GM19238 (cell line): ENCODE measurements at regions not wholly inside any gene's neighbourhood (a gene's known extent, or its start where the extent isn't known, plus 50 kb on each side); places are given as distances from the start of the nearest gene placed in this dataset.
"Not testable (repeated sequence)": the region's sequence is repeated elsewhere in the genome, so short reads cannot be mapped to it uniquely, and the experiment has no call there.

Experiments used
- DNase-seq: peaks from one replicate; pipeline ENCODE4 v3.0.0; 2011; ENCODE audit warnings: low spot score; ENCODE audit not compliant: insufficient read length

DNA sequence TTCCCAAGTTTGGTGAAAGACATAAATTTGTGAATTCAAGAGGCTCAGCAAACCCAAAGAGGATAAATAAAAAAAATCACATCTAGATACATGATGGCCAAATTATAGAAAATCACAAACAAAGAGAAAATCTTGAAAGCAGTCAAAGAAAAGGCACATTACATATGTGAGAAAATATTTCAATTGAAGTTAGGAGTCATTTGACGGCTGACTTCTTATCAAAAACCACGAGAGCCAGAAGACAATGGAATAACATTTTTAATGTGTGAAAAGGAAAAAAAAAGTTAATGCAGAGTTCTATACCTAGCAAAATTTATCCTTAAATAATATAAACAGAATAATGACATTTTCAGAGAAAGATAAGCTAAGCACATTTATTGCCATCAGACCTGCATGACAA lies 307.0 kb downstream of the C12orf75 start:
- no peak for DNase-seq

- no peak for DNase-seq
Measured at GRCh38 chr12:105640761-105641160, 310.3 kb downstream of the C12orf75 start.

DNA sequence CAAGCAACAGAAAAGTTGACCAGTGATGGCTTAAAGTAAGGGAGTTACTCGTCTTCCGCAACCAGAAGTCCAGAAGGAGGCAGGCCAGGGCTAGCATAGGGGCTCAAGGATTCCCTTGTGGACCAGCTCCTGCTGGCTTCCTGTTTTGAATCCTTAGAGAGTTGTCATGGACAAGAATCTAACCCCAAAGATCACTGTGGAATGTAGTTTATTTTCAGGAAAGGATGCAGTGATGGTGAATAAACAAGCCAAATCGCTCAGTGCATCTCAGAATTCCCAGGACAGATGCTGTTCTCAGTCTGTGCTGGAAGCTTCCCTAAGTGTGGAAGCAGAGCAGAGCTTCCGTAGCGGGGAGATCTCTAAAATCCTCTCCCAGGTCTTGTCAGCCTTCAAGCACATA lies 311.3 kb downstream of the C12orf75 start:
- no peak for DNase-seq

GRCh38 chr12:105644770-105645169 lies 314.3 kb downstream of the C12orf75 start:
- no peak for DNase-seq

DNA sequence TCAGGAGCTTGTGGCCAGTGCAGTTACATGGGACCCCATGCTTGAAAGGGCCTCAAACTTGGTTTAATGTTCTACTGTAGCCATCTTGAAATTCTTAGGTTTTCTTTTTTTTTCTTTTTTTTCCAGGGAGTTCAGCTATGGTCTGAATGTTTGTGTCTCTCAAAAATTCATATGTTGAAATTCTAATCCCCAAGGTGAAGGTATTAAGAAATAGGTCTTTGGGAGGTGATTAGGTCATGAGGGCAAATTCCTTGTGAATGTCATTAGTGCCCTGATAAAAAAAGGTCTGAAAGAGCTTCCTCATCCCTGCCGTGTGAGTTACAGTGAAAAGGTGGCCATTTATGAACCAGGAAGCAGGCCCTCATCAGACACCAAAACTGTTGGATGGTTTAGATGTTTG lies 324.1 kb downstream of the C12orf75 start:
- DNase-seq = no peak

GRCh38 chr12:105658389-105658788 lies 327.9 kb downstream of the C12orf75 start:
- DNase-seq = no peak

GRCh38 chr12:105659355-105660075 lies 329.0 kb downstream of the C12orf75 start:
- DNase-seq = no peak

DNA sequence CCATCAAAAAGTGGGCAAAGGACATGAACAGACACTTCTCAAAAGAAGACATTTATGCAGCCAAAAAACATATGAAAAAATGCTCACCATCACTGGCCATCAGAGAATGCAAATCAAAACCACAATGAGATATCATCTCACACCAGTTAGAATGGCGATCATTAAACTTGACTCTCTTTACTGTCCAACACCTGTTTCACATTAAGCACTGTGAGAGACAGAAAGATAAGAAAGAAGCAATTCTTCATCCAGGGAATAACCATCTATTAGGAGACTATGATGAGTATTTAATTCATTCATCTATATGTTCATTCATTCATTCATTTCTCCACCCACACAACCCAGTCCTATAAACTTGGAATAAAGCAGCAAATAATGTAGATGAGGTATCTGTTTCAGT lies 334.3 kb downstream of the C12orf75 start:
- DNase-seq = not testable (repeated sequence)

DNA sequence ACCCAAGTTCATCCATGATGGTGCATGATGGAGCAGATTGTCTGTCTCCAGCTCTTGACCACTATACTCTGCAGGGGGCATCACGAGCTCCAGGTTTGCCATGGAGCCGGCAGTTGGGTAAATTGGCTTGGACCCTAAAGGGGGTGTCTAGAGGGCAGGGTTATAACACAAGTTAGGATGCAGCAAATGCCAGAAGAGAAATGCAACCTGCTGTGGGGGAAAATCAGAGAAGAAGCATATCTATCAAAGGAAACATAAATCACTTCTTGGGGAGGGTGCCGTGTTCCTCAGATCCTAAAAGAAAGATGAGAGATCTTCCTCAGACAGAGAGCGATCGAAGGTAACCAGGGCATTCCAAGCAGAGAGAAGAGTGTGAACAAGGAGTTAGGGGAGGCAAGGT lies 334.9 kb downstream of the C12orf75 start:
- no peak for DNase-seq

GRCh38 chr12:105667973-105668743 lies 337.7 kb downstream of the C12orf75 start:
- DNase-seq = no peak

DNA sequence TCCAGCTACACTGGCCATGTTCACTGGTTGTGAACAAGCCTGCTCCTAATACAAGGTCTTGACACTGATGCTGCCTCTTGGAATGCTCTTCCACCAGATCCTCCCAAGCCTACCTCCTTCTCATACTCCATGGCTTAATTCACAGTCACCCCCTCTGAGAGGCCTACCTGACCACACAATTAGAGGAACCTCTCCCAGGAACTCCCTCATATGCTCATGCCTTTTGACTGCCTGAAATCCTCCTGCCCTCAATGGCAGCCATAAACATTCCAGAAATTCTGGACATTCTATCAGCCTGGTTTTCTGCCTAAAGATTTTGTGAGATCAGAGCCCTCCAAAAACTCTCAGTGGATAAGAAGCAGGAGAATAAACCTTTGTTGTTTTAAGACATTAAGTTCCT lies 340.2 kb downstream of the C12orf75 start:
- DNase-seq = no peak

DNA sequence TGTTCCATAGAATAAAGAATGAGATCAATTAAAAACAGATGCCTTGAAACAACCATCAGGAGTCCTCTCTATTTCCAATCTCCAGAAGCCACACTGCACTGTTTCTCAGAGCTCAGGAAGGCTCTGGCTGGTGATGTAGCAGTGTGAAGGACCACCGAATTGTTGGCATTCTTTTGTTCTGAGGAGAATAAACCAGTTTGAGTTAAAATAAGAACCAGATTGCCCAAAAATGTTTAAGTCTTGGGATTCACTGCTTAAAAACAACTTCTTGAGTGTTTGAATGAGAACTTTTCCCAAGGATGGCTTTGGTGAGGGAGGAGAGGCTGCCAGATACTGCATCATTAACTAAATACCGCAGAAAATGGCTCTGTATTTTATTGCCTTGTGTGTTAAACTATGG lies 341.2 kb downstream of the C12orf75 start:
- no peak for DNase-seq

GRCh38 chr12:105672121-105672975 lies 341.9 kb downstream of the C12orf75 start:
- DNase-seq = no peak

GRCh38 chr12:105674871-105675699 lies 344.6 kb downstream of the C12orf75 start:
- no peak for DNase-seq

GRCh38 chr12:105676694-105677093 lies 346.2 kb downstream of the C12orf75 start:
- DNase-seq = no peak

DNA sequence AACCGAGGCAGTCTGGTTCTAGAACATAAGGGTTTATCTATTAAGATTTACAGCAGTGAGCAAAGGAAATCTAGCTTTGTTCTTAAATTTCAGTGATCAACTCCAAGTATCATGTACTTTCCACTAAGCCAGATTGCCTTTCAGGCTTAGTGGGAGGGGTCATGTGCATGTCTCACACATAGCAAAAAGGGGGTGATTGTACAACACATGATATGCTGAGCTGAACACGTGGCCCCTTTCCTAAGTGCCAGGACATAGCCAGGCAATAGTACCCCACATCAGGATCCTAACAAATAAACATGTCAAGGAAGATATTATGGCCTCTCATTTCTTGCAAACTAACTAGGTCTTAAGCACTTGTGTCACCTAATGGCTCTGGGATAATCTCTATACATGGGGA lies 347.2 kb downstream of the C12orf75 start:
- DNase-seq = no peak

GRCh38 chr12:105679982-105680381 lies 349.5 kb downstream of the C12orf75 start:
- no peak for DNase-seq

DNA sequence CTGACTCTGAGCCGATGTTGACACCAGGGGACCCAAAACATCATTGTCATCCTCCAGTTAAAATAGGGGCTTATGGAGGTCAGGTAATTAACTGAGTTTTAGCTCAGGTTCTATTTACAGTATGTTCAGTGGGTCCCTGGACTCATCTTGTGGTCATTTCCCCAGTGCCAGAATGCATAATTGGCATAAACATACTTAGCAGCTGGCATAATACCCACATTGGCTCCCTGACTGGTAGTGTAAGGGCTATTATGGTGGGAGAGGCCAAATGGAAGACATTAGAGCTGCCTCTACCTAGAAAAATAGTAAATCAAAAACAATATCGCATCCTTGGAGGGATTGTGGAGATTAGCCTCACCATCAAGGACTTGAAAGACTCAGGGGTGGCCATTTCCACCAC lies 350.9 kb downstream of the C12orf75 start:
- DNase-seq = no peak

DNA sequence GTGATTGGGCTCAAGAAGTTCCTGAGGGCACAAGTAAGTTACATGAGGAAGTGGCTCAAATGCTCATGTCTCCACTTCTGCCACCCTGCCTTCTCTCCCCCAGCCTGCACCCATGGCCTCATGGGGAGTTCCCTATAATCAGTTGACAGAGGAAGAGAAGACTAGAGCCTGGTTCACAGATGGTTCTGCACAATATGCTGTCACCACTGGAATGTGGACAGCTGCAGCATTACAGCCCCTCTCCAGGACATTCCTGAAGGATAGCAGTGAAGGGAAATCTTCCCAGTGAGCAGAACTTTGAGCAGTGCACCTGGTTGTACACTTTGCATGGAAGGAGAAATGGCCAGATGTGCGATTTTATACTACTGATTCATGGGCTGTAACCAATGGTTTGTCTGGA lies 352.3 kb downstream of the C12orf75 start:
- DNase-seq = not testable (repeated sequence)

- DNase-seq = not testable (repeated sequence)
Measured at GRCh38 chr12:105683836-105684235, 353.3 kb downstream of the C12orf75 start.

- DNase-seq = no peak
Measured at GRCh38 chr12:105698075-105698474, 367.6 kb downstream of the C12orf75 start.
